ENCODE measurements at regions not wholly inside any gene's neighbourhood (a gene's known extent, or its start where the extent isn't known, plus 50 kb on each side); places are given as distances from the start of the nearest gene placed in this dataset.

GRCh38 chr2:176687944-176688343 is 418.7 kb downstream of the MTX2 start:
- DNase-seq, result no peak

- no peak for DNase-seq
These were observed 420.5 kb downstream of the MTX2 start for GRCh38 chr2:176689711-176690110.

GRCh38 chr2:176691471-176691870 is 422.2 kb downstream of the MTX2 start:
- DNase-seq, result no peak

GRCh38 chr2:176692533-176692932 is 423.3 kb downstream of the MTX2 start:
- no peak for DNase-seq

GRCh38 chr2:176699098-176699497 is 429.9 kb downstream of the MTX2 start:
- no peak for DNase-seq

GRCh38 chr2:176699644-176700043 is 430.4 kb downstream of the MTX2 start:
- DNase-seq, result no peak

- no peak for DNase-seq
These were observed 432.9 kb downstream of the MTX2 start for GRCh38 chr2:176702131-176702530.

GRCh38 chr2:176704282-176704858 is 435.1 kb downstream of the MTX2 start:
- DNase-seq, result no peak

GRCh38 chr2:176709149-176709951 is 440.1 kb downstream of the MTX2 start:
- DNase-seq, result no peak

GRCh38 chr2:176709991-176710390 is 440.7 kb downstream of the MTX2 start:
- DNase-seq, result no peak

GRCh38 chr2:176710657-176711186 is 441.5 kb downstream of the MTX2 start:
- DNase-seq, result no peak

GRCh38 chr2:176725873-176726645 is 456.8 kb downstream of the MTX2 start:
- DNase-seq, result no peak

- DNase-seq, result no peak
These were observed 458.5 kb downstream of the MTX2 start for GRCh38 chr2:176727696-176728095.

- DNase-seq, result no peak
These were observed 460.7 kb downstream of the MTX2 start for GRCh38 chr2:176729706-176730569.

GRCh38 chr2:176732780-176733179 is 463.5 kb downstream of the MTX2 start:
- no peak for DNase-seq

GRCh38 chr2:176733698-176734430 is 464.6 kb downstream of the MTX2 start:
- no peak for DNase-seq

GRCh38 chr2:176734868-176735267 is 465.6 kb downstream of the MTX2 start:
- DNase-seq, result no peak

- DNase-seq, result no peak
These were observed 470.3 kb upstream of the HNRNPA3 start for GRCh38 chr2:176742271-176742670.

- no peak for DNase-seq
These were observed 468.9 kb upstream of the HNRNPA3 start for GRCh38 chr2:176743671-176744070.

- DNase-seq, result no peak
These were observed 468.4 kb upstream of the HNRNPA3 start for GRCh38 chr2:176744146-176744545.

GRCh38 chr2:176745543-176746200 is 466.9 kb upstream of the HNRNPA3 start:
- no peak for DNase-seq
